ENCODE measurements at regions not wholly inside any gene's neighbourhood (a gene's known extent, or its start where the extent isn't known, plus 50 kb on each side); places are given as distances from the start of the nearest gene placed in this dataset.

DNA sequence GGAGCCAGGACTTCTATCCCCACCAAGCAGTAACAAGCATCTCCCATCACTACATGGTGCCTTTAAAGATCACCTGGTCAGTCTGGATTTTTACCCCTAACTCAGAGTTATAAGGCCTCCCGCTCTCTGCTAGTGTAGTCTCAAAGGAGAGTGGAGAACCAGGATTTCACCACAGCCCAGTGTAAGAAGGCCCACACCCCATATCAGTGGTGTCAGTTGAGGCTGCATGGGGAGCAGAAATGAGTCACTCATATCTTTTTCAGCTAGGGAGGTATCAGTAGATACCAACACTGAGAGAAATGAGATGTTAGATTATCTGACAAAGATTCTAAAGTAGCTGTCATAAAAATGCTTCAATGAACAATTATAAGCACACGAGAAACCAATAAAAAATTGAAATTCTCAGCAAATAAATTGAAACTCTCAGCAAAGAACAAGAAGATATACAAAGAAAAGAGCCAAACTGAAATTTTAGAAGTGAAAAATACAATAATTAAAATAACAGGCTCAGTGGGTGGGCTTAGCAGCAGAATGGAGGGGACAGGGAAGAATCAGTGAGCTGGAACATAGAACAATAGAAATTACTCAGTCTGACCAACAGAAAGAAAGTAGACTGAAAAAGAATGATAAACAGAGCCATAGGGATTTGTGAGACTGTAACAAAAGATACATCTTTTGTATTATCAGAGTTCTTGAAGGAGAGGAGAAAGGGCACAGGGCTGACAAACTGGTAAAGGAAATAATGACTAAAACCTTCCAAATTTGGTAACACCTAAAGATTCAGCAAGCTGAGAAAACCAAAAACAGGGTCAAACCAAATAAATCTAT is 257.7 kb downstream of the ANAPC1 start:
- no peaks in the 10 kb centered on the region for H4K20me1 ChIP-seq (replicated peaks in 1 of 2; ENCODE audit: control insufficient read depth in 1 of 2, insufficient read depth in 2 of 2, low read length in 2 of 2)
- H4K8ac ChIP-seq (ENCODE audit: extremely low read depth, insufficient read depth, low read length): no peak overlapping the region
- TF ChIP-seq SIX5 (IDR thresholded peaks at IDR 0.05; ENCODE audit: low read depth, low read length): no peak
- no peak for TF ChIP-seq CREB1 (IDR thresholded peaks at IDR 0.05)
- no peak for TF ChIP-seq BCL11A (IDR thresholded peaks at IDR 0.05; ENCODE audit: low read depth in 2 of 2, low read length in 2 of 2)
- no peak for TF ChIP-seq RXRA (IDR thresholded peaks at IDR 0.05; ENCODE audit: insufficient read depth, low read depth, low read length)
- no peak for TF ChIP-seq BACH1 (IDR thresholded peaks at IDR 0.05; ENCODE audit: low read length)
- TF ChIP-seq TAF7 (optimal IDR thresholded peaks at IDR 0.05; ENCODE audit: borderline replicate concordance, low read depth, low read length): no peak
- no peak for TF ChIP-seq JUND (IDR thresholded peaks at IDR 0.05; ENCODE audit: low read length)
- TF ChIP-seq FOSL1 (IDR thresholded peaks at IDR 0.05; ENCODE audit: insufficient read depth, low read depth, low read length): no peak
- TF ChIP-seq GABPA (IDR thresholded peaks at IDR 0.05; ENCODE audit: borderline replicate concordance, insufficient read depth, low read length): no peak
- TF ChIP-seq RFX5 (IDR thresholded peaks at IDR 0.05; ENCODE audit: borderline replicate concordance, low read depth, low read length): no peak
- TF ChIP-seq TEAD4 (IDR thresholded peaks at IDR 0.05; ENCODE audit: low read depth, low read length): no peak

More for the DNA sequence above, 257.7 kb downstream of the ANAPC1 start:
- no peak for DNase-seq (ENCODE audit: low read depth in 1 of 2, low spot score in 2 of 2)
- Histone ChIP-seq H3K23me2 (ENCODE audit: low read depth, low read length) (no peaks in the 10 kb centered on the region), H2BK15ac (ENCODE audit: low read length) (no peak overlapping the region), H2BK20ac (ENCODE audit: low read length) (no peak overlapping the region), H2AK5ac (ENCODE audit: low read depth, low read length) (no peak overlapping the region), H3K27me3 (replicated peaks in 1 of 4; ENCODE audit: control insufficient read depth in 3 of 4, extremely low read depth in 1 of 4, insufficient read depth in 3 of 4, low read length in 3 of 4) (no peaks in the 10 kb centered on the region), H3K4me1 (replicated peaks in 1 of 4; ENCODE audit: control insufficient read depth in 3 of 4, insufficient read depth in 4 of 4, low read length in 3 of 4) (no peaks in the 10 kb centered on the region), H3K9ac (replicated peaks in 1 of 4; ENCODE audit: extremely low read depth in 1 of 4, low read depth in 3 of 4, low read length in 3 of 4) (no peak overlapping the region), H3K79me2 (ENCODE audit: control insufficient read depth in 1 of 2, insufficient read depth in 2 of 2, low read length in 2 of 2) (no peaks in the 10 kb centered on the region), H3K18ac (ENCODE audit: extremely low read depth, low read length) (no peak overlapping the region), H3K4ac (replicated peaks; ENCODE audit: insufficient read length, low read depth, low read length) (no peak overlapping the region), H4K91ac (replicated peaks; ENCODE audit: insufficient read length, low read length) (no peak overlapping the region), H2BK120ac (replicated peaks; ENCODE audit: low read depth, low read length) (no peak overlapping the region), H3K79me1 (ENCODE audit: low read depth, low read length) (no peaks in the 10 kb centered on the region), H4K5ac (ENCODE audit: insufficient read length, low read depth, low read length) (no peak overlapping the region), H3K23ac (ENCODE audit: insufficient read length) (no peak overlapping the region), H2AFZ (ENCODE audit: low read length) (no peak overlapping the region), H3K4me3 (ENCODE audit: extremely low read depth in 1 of 4, insufficient read depth in 2 of 4, low read depth in 3 of 4, low read length in 4 of 4) (no peak overlapping the region), H3K4me2 (ENCODE audit: insufficient read depth in 1 of 2, low read depth in 2 of 2, low read length in 2 of 2) (no peak overlapping the region), H3K56ac (replicated peaks; ENCODE audit: insufficient read length, low read depth, low read length) (no peak overlapping the region), H3K27ac (ENCODE audit: low read depth, low read length) (no peak overlapping the region), H2BK12ac (ENCODE audit: low read depth, low read length) (no peak overlapping the region), H3K9me3 (ENCODE audit: insufficient read depth in 2 of 2, low read depth in 1 of 2, low read length in 1 of 2) (peaks cover 3 to 11% of the 10 kb centered on the region in 2 experiments; a peak in 3 of 4 replicates), H2BK5ac (ENCODE audit: low read depth, low read length) (no peak overlapping the region), H3K14ac (ENCODE audit: insufficient read length) (no peak overlapping the region), H3K36me3 (ENCODE audit: control insufficient read depth in 2 of 4, insufficient read depth in 4 of 4, low read length in 3 of 4) (no peaks in the 10 kb centered on the region)
- WGBS, 2 experiments (ENCODE audit: extremely low coverage in 1 of 2, insufficient coverage in 1 of 2, insufficient read length in 1 of 2, insufficient replicate concordance in 2 of 2, low coverage in 1 of 2, low lambda C conversion rate in 2 of 2, missing lambda C conversion rate in 1 of 2): 95% methylated on average over 2 of the region's 2 CpGs; no CpG with 5 or more reads in 1 of the 2 experiments
- FAIRE-seq: no peak
- ChIA-PET CTCF (ENCODE audit: partially characterized antibody) (interaction anchor here (1.3 kb wide), 1 partner anchor 79 kb away, joined by 5 read pairs; no protein-coding TSS in a partner anchor), POLR2A (ENCODE audit: partially characterized antibody) (no interaction called here)

Measured in H1 (cell line).